HG02885 (cell line): ENCODE measurements at regions not wholly inside any gene's neighbourhood (a gene's known extent, or its start where the extent isn't known, plus 50 kb on each side); places are given as distances from the start of the nearest gene placed in this dataset.

Experiments used
- ATAC-seq: cut with Tn5 transposase; IDR thresholded peaks from one replicate; pipeline ENCODE4 v1.9.1; 2021; ENCODE audit warnings: mild to moderate bottlenecking; ENCODE audit not compliant: unreplicated experiment, poor library complexity

- ATAC-seq: no peak
Observed at GRCh38 chr14:99064262-99064954, 207.6 kb downstream of the BCL11B start.

GRCh38 chr14:99065551-99065950 lies 206.4 kb downstream of the BCL11B start:
- ATAC-seq: no peak

GRCh38 chr14:99066378-99066777 lies 205.6 kb downstream of the BCL11B start:
- no peak for ATAC-seq

DNA sequence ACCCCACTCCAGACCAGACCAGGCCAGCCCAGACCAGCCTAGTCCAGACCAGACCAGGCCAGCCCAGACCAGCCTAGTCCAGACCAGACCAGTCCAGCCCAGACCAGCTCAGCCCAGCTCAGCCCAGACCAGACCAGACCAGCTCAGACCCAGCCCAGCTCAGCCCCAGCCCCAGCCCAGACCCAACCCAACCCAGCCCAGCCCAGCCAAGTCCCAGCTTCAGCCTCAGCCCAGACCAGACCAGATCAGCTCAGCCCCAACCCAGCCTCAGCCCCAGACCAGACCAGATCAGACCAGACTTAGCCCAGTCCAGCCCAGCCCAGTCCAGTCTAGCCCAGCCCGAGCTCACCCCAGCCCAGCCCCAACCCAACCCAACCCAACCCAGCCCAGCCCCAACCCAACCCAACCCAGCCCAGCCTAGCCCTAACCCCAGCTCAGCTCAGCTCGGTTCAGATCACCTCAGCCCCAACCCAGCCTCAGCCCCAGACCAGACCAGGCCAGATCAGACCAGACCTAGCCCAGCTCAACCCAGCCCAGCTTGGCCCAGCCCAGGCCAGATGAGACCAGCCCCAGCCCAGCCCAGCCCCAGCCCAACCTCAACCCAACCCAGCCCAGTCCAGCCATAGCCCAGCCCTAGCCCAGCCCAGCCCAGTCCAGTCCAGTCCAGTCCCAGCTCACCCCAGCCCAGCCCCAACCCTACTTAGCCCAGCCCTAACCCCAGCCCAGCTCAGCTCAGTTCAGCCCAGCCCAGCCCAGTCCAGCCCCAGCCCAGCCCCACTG lies 204.7 kb downstream of the BCL11B start:
- ATAC-seq: no peak

- ATAC-seq: no peak
Observed at GRCh38 chr14:99067927-99068326, 204.1 kb downstream of the BCL11B start.

- ATAC-seq: no peak
Observed at GRCh38 chr14:99069946-99070345, 202.1 kb downstream of the BCL11B start.

DNA sequence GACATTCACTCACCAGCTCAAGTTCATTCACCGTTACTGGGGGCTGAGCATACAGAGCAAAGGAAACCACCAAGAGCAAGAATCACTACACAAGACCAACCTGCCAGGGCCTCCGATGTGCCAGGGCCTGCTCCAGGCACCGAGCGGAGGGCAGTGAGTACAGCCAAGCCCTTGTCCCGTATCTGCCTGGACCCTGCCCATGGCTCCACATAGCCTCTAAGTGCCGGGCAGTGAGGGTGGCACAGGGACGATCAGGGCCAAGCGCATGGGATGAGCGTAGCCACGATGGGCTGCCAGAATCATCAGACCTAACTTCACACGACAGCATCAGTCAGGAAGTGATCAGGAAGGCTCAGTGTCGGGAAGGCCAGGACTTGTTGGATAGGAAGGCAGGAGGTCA lies 199.6 kb downstream of the BCL11B start:
- no peak for ATAC-seq

GRCh38 chr14:99072956-99073355 lies 199.0 kb downstream of the BCL11B start:
- no peak for ATAC-seq

DNA sequence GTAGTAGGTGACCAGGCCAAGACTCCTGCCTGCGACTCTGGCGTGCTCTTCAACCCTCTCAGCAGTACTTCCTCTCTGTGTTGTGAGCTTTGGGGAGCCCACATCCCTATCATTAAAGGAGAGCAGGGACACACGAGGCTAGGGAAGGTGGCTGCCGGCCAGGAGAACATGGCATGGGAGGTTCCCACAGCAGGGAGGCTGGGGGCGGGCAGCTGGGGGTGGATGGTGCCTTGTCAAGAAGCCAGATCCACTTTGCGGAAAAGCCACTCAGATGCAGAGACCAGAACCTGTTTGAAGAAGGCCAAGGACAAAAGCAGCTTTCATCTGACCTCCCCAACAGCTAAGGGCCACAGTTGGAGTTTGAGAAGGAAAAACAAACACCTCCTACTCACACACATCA lies 198.6 kb downstream of the BCL11B start:
- ATAC-seq: no peak

- no peak for ATAC-seq
Observed at GRCh38 chr14:99075061-99075460, 196.9 kb downstream of the BCL11B start.

DNA sequence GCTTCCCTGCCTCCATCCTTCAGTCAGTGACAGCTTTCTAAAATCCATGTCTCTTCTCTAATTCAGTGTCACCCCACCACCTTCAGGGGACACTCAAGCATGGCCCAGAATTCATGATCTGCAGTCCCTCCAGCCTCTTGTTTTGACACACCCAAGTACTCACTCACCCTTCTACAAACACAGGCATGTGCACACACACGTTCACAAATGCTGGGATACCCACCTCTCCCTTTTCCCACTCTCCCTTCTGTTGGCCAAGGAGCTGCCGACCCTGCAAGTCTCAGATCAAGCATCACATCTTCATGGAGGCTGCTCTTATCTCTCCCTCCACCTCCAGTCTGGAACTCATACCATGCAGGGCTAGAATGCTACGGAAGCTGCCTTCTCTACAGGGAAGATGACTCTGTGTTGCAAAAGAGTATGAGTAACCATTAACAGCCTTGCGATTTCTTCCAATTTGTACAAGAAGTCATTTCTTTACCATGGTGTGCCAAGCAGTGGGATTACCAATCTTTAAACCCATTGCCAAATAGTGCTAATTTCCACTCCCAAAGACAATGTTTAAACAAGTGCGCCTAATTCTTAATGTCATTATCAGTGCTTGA lies 196.1 kb downstream of the BCL11B start:
- ATAC-seq: no peak

- ATAC-seq: no peak
Observed at GRCh38 chr14:99077076-99077843, 194.7 kb downstream of the BCL11B start.

- no peak for ATAC-seq
Observed at GRCh38 chr14:99077844-99078236, 194.2 kb downstream of the BCL11B start.

DNA sequence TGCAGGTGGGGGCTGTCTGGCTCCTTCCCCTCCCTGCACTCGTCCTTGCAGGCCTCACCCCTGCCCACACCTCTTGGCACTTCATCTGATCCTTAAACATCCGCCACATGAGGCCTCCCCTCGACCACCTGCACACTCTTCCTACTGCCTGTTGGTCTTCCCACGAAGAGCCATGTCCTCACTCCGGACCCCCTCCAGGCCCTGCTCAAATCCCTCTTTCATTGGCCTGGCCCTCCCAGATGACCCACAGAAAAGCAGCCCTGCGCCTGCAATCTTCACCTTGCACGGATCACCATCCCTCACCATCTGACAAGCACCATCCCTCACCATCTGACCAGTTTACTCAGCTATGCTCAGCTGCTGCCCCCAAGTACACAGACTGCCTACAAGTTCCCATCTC lies 193.6 kb downstream of the BCL11B start:
- no peak for ATAC-seq

- no peak for ATAC-seq
Observed at GRCh38 chr14:99079061-99079727, 192.8 kb downstream of the BCL11B start.

DNA sequence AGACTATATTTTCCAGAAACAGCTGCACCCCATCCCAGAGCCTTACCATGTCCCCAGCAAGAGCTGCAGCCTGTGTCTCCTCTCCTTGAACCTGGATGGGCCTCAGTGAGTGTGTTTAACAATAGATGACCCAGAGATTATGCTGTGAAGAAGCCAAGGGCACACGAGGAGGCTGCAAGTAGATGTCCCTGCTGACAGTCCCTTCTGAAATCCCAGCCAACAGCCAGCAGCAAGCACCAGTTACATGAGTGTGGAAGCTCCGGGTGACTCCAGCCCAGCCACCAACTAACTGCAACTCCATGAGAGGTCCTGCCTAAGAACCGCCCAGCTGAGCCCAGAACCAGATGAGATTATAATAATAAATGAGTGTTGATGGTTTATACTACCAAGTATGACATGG lies 191.7 kb downstream of the BCL11B start:
- no peak for ATAC-seq

DNA sequence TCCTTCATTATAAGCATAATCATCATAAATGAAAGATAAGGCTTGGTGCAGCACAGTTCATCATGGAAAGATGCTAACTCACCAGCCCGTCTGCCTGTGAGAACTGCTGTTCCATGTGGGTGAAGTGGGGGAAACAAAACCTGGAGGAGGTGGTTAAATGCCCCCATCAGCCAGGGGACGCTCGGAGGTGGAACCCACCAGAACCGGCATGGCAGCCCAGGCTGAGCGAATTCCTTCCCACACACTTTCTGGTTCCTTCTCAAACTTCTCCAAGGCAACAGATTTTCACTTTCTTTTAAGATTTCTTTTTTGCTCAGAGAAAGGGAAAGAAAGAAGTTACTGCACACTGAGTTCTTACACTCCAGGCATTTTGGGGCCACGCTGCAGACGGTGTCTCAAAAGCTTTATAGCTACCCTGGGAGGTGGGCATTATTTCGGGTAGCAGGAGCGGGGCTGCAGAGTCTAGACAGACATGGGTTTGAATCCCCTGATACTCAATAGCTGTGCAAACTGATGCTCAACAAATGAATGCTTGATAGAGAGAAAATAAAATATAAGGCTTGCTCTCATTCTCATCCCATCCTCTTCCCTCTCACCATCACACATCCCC lies 190.7 kb downstream of the BCL11B start:
- no peak for ATAC-seq

DNA sequence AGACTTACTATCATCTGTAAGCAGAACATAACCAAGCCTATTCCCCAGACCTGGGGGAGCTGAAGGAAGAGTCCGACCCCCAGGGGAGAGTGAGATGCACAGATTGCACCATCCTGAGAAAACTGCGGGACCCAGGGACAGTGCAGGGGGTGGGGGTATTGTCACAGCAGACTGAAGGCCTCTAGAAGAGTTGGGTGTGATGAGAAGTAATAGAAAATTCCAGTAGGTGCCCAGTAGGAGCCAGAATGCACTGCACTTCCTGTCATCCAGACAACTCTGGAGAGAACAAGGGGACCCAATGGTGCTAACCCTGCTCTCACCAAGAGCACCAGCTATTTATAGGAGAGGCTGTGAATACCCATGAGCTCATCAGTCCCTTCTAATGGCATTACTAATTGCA lies 190.1 kb downstream of the BCL11B start:
- ATAC-seq: no peak

GRCh38 chr14:99093532-99094517 lies 178.2 kb downstream of the BCL11B start:
- no peak for ATAC-seq
